AG04450 (cell line): ENCODE measurements at regions not wholly inside any gene's neighbourhood (a gene's known extent, or its start where the extent isn't known, plus 50 kb on each side); places are given as distances from the start of the nearest gene placed in this dataset.

Experiments used
- CTCF ChIA-PET: fragments of 300-600, 350-600 bp; formaldehyde crosslinking; extraction: SDS; loops from one replicate; lab custom pipeline; 2022; ENCODE audit warnings: antibody characterized with exemption, inconsistent platforms; lab: Charles Lee
- POLR2A ChIA-PET: fragments of 350-600 bp; formaldehyde crosslinking; extraction: SDS; loops from one replicate; lab custom pipeline; 2021; ENCODE audit warnings: antibody characterized with exemption, inconsistent platforms; lab: Yijun Ruan, JAX
- DNase-seq: peaks from one replicate; pipeline ENCODE4 v3.0.0-alpha.2; 2011; ENCODE audit warnings: low read depth, low spot score
- H3K27ac ChIP-seq: one replicate; pipeline ENCODE4 v1.5.1; 2012; ENCODE audit warnings: low read depth, low read length, control low read depth
- H3K27me3 ChIP-seq: one replicate; pipeline ENCODE4 v1.6.0; 2012; ENCODE audit warnings: low read length; ENCODE audit not compliant: control insufficient read depth, insufficient read depth
- H3K4me3 ChIP-seq: 2 replicates; pipeline ENCODE4 v1.5.1; 2011; ENCODE audit warnings: mild to moderate bottlenecking, low read depth, low read length, control low read depth
- H3K9me3 ChIP-seq: 2 replicates; pipeline ENCODE4 v1.5.1; 2012; ENCODE audit warnings: low read length; ENCODE audit not compliant: control insufficient read depth, insufficient read depth
- CTCF ChIP-seq: IDR thresholded peaks from 2 replicates; pipeline ENCODE4 v1.5.1; 2011; ENCODE audit warnings: low read depth, low read length, control low read depth, inconsistent platforms

- TF ChIP-seq CTCF: no peak
- Histone ChIP-seq H3K4me3 (no peak overlapping the region), H3K27me3 (no peaks in the 10 kb centered on the region), H3K27ac (no peak overlapping the region), H3K9me3 (peaks cover 17% of the 10 kb centered on the region; the same call in 1 of the 2 replicates)
- ChIA-PET CTCF (no interaction called here), POLR2A (no interaction called here)
- no peak for DNase-seq
Observed at GRCh38 chr3:176512037-176512436, 685.2 kb downstream of the TBL1XR1 start.

- TF ChIP-seq CTCF: no peak
Observed at GRCh38 chr3:176510097-176510496, 687.2 kb downstream of the TBL1XR1 start.

GRCh38 chr3:176505878-176506621, 691.2 kb downstream of the TBL1XR1 start:
- CTCF ChIA-PET: no interaction called here
- H3K27ac ChIP-seq: no peak overlapping the region
- POLR2A ChIA-PET: no interaction called here

More at GRCh38 chr3:176510097-176510496, 687.2 kb downstream of the TBL1XR1 start:
- H3K27ac ChIP-seq: no peak overlapping the region
- peaks cover 17% of the 10 kb centered on the region; the same call in 1 of the 2 replicates for H3K9me3 ChIP-seq
- CTCF ChIA-PET: interaction anchor here (0.6 kb wide), 1 partner anchor 420 kb away, joined by 3 read pairs; no protein-coding TSS in a partner anchor
- H3K4me3 ChIP-seq: no peak overlapping the region
- DNase-seq: no peak
- POLR2A ChIA-PET: no interaction called here
- H3K27me3 ChIP-seq: no peaks in the 10 kb centered on the region

GRCh38 chr3:176491084-176491483, 706.2 kb downstream of the TBL1XR1 start:
- no peak for DNase-seq
- TF ChIP-seq CTCF: no peak
- Histone ChIP-seq H3K27ac (no peak overlapping the region), H3K27me3 (no peaks in the 10 kb centered on the region), H3K9me3 (no peaks in the 10 kb centered on the region), H3K4me3 (no peak overlapping the region)
- ChIA-PET POLR2A (no interaction called here), CTCF (no interaction called here)

More at GRCh38 chr3:176505878-176506621, 691.2 kb downstream of the TBL1XR1 start:
- DNase-seq: no peak
- TF ChIP-seq CTCF: no peak
- Histone ChIP-seq H3K4me3 (no peak overlapping the region), H3K9me3 (no peaks in the 10 kb centered on the region), H3K27me3 (no peaks in the 10 kb centered on the region)

GRCh38 chr3:176490357-176490756, 706.9 kb downstream of the TBL1XR1 start:
- Histone ChIP-seq H3K9me3 (no peaks in the 10 kb centered on the region), H3K27ac (no peak overlapping the region), H3K27me3 (no peaks in the 10 kb centered on the region), H3K4me3 (no peak overlapping the region)
- no peak for DNase-seq
- CTCF ChIA-PET: no interaction called here
- no peak for TF ChIP-seq CTCF
- POLR2A ChIA-PET: no interaction called here
